NCI-H345 (cell line): ENCODE measurements at regions not wholly inside any gene's neighbourhood (a gene's known extent, or its start where the extent isn't known, plus 50 kb on each side); places are given as distances from the start of the nearest gene placed in this dataset.
"Not testable (repeated sequence)": the region's sequence is repeated elsewhere in the genome, so short reads cannot be mapped to it uniquely, and the experiment has no call there.

Experiments
- DNase-seq: peaks from one replicate; lab custom pipeline; 2025; lab: John Stamatoyannopoulos, UW

DNA sequence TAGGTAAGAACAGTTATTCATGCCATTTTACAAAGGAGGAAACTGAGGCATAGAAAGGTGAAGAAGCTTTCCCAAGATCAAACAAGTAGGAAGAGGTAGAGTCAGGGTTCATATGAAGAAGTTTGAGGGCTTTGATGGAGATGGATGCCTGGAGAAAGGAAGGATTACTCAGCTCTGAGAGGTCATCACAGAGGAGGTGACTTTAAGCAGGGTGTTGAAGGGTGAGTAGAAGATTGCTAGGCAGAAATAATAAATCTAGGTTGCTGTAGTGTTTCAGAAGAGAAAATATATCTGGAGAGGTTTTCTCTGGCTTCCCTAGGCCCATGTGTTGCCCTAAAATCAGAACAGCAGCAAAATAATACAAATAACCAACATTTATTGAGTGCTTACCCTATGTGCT lies 196.3 kb downstream of the PALM2AKAP2 start:
- DNase-seq: no peak

DNA sequence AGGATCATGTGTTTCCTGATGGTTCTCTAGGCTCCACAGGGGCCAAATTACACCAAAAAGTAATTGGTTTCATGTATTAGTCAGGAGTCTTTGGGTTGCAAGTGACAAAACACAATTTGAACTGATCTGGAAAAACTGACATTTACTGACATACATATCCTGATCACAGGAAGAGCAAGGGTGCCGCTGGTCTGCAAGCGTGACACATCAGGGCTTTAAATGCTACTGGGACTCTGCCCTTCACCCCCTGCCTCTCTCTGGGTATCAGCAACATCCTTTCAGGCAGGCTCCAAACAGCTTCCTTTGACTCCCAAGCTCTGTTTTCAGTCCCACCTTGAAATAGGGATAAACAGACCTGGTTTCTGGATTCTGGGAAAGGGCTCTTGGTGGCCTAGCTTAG lies 197.5 kb downstream of the PALM2AKAP2 start:
- DNase-seq: no peak

GRCh38 chr9:109981091-109981490 lies 201.1 kb downstream of the PALM2AKAP2 start:
- DNase-seq: no peak

DNA sequence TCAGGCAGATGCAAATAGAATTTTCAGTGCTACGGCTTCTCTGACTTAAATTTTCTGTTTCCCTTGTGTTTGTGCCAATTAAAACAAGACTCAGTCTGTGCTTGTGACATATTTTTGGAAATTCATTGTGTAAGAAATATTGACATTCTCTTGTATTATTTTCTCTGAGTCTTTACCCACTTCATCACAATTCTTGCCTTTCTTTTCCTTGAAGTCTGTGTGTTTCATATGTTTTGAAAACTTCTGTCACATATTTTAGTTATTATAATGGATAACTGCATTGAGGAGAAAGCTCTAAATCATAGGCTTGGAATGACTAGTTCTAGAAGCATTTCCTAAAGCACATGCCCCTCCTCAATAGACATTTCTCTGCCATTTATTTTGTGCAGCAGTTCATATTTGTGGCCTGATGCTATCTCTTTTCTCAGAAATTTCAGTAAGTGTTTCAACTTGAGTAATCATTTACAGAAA lies 206.6 kb downstream of the PALM2AKAP2 start:
- no peak for DNase-seq

GRCh38 chr9:109989296-109989695 lies 209.3 kb downstream of the PALM2AKAP2 start:
- DNase-seq: no peak

- DNase-seq: no peak
These were observed 210.5 kb downstream of the PALM2AKAP2 start for GRCh38 chr9:109990541-109990940.

GRCh38 chr9:109992293-109992692 lies 212.3 kb downstream of the PALM2AKAP2 start:
- DNase-seq: no peak

DNA sequence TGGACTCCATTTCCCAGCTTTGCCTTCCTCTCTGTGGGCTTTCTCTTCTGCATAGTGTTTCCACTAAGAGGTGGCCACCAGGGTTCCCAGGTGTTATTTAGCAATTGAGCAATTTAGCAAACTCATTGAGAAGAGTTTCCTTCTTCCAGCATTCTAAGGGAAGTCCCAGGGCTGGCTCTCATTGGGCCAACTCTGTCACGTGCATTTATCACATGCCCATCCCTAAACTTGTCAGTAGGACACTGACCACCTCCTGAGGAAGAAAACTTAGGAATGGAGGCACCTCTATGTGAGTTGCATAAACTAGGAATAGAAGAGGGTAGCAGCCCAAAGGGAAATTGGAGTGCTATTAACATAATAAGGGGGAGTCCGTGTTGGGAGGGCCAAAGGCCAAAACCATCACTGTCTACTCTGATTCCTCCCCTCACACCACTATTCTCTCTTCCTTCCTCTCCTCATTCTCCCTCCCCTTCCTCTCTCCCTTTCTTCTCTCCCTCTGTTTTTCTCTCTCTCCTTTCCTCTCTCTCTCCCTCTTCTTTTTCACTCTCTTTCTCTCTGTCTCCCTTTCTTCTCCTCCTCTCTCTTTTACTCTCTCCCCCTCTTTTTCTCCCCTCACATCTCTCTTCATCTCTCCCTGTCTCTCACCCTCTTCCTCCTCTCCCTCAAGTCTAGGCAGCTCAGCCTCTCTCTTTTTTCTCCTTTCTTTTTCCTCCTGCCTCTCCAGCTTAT lies 213.4 kb downstream of the PALM2AKAP2 start:
- DNase-seq: no peak

- DNase-seq: no peak
These were observed 213.8 kb downstream of the C9orf152 start for GRCh38 chr9:109994141-109994540.

DNA sequence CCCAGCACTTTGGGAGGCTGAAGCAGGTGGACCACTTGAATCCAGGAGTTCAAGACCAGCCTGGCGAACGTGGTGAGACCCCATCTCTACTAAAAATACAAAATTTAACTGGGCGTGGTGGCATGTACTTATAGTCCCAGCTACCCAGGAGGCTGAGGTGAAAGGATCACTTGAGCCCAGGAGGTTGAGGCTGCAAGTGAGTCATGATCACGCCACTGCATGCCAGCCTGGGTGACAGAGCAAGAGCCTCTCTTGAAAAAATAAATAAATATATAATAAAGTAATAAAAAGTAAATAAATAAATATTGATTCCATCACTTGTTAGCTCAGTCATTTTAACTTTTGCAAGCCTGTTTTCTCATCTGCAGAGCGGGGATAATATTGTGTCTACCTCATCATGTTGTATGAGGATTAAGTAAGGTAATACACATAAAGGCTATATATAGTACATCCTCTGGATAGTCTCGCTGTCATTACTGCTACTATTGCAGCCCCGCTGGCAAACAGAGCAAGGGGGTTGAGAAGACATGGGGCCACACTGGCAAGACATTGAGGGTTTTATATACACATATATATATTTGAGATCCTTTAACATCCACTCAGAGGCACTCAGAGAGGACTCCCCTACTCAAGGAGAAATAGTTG lies 210.9 kb downstream of the C9orf152 start:
- no peak for DNase-seq

DNA sequence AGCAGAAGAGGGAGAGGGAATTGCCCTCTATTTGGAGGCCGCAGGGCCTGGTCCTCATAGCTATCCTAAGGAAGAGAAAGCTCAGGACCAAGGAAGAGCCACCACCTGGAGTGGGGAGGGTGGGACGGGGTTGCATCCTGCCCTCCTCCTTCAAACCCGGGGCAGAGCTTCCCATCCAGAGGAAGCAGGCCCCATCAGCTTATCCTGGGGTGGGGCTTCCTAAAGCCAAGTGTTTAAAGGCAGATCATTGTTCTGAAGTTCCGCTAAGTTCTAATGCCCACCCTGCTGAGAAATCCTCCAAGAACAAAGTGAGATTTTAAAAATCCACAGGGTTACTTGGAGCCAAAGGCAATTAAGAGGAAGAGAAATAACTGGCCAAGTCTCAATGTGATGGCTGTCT lies 210.3 kb downstream of the C9orf152 start:
- no peak for DNase-seq

DNA sequence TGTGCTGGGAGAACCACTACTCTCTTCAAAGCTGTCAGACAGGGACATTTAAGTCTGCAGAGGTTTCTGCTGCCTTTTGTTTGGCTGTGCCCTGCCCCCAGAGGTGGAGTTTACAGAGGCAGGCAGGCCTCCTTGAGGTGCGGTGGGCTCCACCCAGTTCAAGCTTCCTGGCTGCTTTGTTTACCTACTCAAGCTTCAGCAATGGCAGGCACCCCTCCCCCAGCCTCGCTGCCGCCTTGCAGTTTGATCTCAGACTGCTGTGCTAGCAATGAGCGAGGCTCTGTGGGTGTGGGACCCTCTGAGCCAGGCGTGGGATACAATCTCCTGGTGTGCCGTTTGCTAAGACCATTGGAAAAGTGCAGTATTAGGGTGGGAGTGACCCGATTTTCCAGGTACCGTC lies 202.4 kb downstream of the C9orf152 start:
- DNase-seq: not testable (repeated sequence)

DNA sequence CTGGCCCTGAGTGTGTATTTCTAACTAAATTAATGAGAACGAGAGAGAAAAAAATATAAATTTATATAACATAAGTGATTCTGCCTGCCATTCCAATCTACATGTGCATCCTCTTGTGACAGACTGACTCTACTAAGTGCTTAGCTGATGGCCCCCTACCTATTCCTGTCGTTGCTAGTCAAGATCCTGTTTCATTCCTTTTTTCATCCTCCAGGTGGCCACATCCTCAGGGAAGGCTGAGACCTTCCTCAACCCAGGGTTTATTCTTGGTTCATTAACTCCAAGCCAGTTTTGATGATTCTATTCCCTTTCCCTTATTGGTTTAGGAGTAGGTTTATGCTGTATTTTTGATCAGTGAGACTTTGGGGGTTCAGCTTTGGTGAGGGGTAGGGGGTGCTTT lies 201.3 kb downstream of the C9orf152 start:
- no peak for DNase-seq

GRCh38 chr9:110007477-110008270 lies 200.3 kb downstream of the C9orf152 start:
- no peak for DNase-seq

DNA sequence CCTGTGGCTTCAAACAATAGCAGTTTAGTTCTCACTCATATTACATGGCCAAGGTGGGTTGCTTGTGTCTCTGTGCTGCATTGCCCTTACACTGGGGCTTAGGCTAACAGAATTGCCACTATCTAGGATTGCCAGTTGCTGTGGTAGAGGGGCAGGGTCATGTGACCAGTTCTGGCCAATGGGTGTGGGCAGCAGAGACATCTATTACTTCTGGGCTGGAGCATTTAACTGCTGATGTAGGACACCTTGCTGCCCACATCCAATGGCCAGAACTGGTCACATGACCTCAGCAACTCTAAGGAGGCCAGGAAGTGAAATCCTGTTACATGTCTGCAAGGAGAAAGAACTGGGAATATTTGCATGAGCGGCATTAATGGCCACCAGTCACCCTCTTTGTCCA lies 199.3 kb downstream of the C9orf152 start:
- DNase-seq: no peak

GRCh38 chr9:110011628-110012320 lies 196.2 kb downstream of the C9orf152 start:
- DNase-seq: no peak

- DNase-seq: no peak
These were observed 194.9 kb downstream of the C9orf152 start for GRCh38 chr9:110013064-110013463.

DNA sequence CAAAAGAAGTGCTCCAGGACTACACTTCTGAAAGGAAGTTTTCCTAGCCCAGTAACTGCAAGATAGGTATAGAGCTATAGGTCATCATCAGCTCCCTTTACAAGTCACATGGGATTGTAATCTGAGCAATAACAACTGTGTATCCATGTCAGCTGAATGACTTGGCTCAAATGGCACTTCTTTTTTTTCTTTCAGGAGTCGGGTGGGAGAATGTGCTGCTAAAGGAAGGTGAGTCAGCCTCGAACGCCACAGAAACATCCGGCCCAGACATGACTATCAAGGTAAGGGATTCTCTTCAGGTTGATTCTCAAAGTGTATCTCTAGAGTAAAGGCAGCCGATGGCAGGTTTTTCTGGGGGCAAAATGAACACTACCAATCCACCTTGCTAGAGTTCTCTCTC lies 192.2 kb downstream of the C9orf152 start:
- DNase-seq: no peak

DNA sequence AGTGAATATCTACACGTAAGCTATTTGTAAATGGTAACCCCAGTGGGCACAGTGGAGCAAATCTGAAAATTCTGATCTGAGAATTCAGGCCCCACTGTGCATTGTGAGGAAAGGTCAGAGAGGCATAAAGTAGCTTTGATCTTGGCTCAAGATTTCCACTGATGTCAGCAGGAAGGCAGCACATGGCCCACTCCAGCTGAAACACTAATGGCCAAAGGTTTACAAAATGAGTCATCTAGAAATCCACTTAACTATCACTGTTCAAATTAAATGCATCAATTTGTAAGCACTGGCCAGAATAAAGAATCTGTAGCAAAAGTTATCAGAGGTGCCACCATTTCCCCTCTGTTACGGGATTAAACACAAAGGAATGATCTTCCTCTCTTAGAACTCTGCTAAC lies 191.6 kb downstream of the C9orf152 start:
- no peak for DNase-seq

DNA sequence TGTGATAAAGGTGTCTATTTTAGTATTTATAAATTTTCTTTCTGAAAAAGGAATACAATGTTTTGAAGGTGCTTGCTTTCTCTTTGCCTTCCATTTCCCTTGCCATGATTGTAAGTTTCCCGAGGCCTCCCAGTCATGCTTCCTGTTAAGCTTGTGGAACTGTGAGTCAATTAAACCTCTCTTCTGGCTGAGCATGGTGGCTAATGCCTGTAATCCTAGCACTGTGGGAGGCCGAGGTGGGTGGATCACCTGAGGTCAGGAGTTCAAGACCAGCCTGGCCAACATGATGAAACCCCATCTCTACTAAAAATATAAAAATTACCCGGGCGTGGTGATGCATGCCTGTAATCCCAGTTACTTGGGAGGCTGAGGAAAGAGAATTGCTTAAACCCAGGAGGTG lies 187.7 kb downstream of the C9orf152 start:
- DNase-seq: not testable (repeated sequence)

DNA sequence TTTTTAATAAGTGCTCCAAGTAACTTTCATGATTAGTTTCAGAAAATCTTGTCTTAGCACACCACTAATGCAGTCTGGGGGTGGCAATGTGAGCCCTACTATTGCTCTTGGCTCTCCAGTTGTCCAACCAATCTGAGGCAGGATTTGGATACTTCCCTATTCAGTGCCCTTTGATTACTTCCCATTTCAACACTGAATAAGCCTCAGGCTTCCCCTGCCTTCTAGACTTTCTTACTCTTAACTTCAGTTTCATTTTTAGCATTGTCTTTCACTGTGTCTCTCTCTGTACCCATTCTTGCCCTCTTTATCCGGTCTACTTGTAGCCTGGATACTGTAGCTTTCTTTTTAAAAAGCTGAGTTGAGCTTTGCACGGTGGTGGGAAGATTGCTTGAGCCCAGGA lies 186.1 kb downstream of the C9orf152 start:
- DNase-seq: no peak

- not testable (repeated sequence) for DNase-seq
These were observed 184.7 kb downstream of the C9orf152 start for GRCh38 chr9:110023221-110023620.
